ENCODE measurements at regions not wholly inside any gene's neighbourhood (a gene's known extent, or its start where the extent isn't known, plus 50 kb on each side); places are given as distances from the start of the nearest gene placed in this dataset.

DNA sequence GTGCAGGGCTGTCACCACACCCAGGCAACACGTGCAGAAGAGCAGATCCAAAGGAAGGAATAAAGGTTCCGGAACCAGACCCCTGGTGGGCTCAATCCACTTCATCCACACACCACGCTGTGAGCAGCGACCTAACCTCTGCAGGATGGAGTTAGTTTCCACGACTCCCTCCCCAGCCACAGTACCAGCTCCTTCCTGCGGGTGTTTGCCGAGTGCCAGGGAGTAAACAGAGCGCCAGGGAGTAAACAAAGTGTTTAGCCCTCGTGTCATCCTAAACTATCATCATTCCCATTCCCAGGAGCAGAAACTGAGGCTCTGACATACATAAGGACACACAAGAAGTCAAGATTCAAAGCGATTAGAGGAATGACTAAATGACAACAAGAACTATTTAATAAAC lies 261.3 kb downstream of the MN1 start:
- ATAC-seq (no peak), DNase-seq (no peak)

DNA sequence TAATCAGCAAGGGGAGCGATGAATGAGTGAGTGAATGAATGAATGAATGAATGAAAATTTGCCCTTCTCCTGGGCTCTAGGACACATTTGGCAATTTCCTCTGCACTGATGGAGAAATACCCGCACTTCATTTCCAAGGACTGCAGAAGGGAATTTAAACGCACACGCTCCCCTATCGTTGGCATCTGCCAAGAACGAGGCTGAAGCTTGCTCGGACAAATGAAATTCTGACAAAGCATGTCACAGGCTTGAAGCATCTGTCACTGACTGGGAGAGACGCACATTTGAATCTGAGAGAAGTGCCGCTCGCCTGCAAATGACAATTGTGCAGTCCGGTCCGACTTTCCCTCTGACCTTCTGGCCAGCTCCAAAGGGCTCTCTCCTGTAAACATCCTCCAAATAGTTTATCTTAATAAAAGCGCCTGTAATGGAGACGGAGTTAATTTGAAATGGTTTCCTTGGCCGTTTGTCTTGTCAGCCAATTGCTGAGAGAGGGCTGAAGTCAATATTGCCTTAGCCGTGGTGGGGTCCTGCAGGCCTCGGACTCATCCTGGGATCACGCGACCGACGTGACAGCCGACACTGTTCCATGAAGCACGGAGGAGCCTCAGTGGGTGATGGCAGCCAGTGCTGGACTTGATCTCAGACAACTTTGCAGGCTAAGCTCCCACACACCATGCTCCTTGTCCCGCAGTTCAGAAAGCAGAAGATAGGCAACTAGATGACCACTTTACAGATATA lies 260.7 kb downstream of the MN1 start:
- no peak for DNase-seq
- no peak for ATAC-seq

DNA sequence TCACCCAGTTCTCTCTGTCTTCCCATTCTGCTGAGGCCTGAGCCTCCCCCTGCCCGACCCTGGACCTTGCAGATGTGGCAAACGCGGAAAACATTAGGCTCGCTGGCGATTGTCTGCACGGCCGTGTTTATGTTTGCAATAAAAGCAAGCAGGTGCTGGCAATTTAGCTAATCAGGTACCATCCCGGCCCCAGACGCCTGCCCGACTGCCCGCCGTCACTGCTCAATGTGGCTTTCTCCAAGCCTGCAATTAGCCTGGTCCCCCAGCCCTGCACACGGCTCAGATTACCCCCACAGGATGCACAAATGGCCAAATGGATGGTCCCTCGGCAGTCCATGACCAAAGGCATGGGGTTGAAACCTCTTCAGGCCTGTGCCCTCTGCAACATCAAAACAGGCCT lies 259.7 kb downstream of the MN1 start:
- ATAC-seq = no peak
- DNase-seq = no peak

DNA sequence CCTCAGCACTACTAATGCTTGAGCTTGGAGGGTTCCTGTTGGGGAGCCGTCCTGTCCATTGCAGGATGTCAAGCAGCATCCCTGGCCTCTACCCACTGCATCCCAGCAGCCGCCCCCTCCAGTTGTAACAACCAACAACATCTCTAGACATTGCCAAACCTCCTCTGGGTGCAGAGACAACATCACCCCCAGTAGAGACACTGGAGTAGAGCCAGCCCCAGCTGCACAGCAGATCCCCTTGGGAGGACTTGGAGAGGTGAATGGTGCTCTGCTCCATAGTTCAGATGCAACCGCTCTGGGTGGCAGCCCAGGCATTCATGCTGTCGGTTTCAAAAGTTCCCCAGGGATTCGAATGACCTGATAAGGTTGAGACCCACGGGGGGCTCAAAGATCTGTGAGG lies 259.0 kb downstream of the MN1 start:
- ATAC-seq = no peak
- DNase-seq = no peak

DNA sequence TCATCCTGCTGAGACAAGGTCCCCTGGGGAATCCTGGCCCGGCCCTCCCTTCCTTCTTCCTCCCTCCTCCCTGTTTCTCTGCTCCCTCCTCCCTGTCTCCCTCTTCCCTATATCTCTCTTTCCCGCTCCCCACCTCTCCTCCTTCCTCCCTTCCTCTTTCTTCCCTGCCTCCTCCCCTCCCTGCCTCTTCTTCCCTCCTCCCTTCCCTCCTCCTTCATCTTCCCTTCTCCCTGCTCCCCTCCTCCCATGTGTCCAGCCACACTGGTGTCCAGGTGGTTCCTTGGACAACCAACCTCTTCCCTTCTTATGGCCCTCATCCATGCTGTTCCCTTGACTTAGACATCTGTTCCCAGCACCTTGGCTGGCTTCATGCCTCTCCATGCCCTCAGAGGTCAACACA lies 258.1 kb downstream of the MN1 start:
- no peak for ATAC-seq
- DNase-seq = no peak

DNA sequence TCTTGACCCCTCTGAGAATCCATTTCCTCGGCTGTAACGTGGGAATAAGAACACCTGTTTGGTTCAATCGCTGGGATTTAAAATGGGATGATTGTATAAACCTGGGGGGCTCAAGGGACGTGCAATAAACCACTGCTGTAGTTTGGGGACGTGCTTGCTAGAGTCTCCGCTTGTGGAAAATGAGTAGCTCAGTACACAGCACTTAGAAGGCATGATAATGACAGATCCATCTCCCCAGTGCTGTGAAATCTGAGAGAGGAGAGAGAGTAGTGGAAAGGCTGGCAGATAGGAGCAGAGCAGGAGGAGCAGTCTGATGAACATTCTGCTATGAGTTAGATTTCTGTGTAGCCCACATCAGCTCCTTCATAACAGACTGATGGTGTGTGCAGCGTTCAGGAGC lies 256.5 kb downstream of the MN1 start:
- ATAC-seq = no peak
- no peak for DNase-seq

DNA sequence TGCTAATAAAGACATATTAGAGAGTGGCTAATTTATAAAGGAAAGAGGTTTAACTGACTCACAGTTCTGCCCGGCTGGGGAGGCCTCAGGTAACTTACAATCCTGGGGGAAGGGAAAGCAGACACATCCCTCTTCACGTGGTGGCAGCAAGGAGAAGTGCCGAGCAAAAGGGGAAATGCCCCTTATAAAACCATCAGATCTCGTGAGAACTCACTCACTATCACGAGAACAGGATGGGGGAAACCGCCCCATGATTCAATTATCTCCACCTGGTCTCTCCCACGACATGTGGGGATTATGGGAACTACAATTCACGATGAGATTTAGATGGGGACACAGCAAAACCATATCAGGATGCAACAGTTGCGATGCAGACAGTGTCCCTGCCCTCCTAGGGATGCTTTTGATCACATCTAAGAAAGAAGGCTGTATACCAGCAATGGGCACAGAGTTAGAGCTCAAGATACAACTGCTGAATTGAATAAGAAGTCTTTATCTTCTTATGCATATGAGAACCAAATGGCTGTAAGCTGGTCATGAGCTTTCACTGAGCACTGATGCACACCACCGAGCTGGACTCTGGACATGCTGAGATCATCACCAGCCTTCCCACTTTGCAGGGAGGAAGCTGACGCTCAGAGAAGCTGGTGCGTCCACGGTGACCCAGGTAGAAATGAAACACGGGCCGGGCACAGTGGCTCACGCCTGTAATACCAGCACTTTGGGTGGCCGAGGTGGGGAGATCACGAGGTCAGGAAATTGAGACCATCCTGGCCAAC lies 255.2 kb downstream of the MN1 start:
- DNase-seq = no peak
- no peak for ATAC-seq

DNA sequence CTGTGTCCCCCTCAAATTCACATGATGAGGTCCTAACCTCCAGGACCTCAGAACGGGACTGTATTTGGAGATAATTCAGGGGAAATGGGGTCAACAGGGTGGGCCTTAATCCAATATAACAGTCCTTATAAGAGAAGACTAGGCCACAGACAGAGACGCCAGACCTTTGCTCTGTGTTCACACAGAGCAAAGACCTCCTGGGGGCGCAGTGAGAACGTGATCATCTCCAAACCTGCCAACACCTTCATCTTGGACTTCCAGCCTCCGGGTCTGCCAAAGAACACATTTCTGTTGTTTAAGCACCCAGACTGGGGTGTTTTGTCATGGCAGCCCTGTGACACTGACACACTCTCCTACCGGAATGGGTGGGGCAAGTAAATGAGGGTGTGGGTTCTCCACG lies 250.2 kb downstream of the MN1 start:
- DNase-seq (no peak), ATAC-seq (no peak)

DNA sequence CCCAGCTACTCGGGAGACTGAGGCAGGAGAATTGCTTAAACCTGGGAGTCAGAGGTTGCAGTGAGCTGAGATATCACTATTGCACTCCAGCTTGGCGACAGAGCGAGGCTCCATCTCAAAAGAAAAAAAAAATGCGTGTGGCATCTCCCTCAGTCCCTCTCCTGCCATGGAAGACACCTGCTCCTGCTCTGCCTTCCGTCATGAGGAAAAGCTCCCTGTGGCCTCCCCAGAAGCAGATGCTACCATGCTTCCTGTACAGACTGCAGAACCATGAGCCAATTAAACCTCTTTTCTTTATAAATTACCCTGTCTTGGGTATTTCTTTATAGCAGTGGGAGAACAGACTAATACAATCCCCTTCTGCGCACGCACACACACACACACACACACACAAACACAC lies 249.4 kb downstream of the MN1 start:
- ATAC-seq (no peak), DNase-seq (no peak)

DNA sequence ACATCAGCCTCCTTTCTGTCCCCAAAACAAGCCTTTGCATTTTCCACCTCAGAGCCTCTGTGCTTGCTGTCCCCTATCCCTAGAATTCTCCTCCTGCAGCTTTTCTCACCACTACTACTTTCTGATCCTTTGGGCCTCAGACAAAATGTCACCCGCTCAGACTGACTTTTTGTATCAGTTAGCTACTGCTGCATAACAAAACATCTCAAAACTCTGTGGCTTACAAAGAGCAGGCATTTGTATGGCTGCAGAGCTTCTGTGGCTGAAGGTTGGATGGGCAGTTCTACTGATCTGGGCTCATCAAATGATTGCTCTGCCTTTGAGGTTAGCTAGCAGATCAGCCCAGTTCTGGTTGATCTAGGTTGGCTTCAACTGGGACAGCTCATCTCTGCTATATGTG lies 248.7 kb downstream of the MN1 start:
- no peak for ATAC-seq

DNA sequence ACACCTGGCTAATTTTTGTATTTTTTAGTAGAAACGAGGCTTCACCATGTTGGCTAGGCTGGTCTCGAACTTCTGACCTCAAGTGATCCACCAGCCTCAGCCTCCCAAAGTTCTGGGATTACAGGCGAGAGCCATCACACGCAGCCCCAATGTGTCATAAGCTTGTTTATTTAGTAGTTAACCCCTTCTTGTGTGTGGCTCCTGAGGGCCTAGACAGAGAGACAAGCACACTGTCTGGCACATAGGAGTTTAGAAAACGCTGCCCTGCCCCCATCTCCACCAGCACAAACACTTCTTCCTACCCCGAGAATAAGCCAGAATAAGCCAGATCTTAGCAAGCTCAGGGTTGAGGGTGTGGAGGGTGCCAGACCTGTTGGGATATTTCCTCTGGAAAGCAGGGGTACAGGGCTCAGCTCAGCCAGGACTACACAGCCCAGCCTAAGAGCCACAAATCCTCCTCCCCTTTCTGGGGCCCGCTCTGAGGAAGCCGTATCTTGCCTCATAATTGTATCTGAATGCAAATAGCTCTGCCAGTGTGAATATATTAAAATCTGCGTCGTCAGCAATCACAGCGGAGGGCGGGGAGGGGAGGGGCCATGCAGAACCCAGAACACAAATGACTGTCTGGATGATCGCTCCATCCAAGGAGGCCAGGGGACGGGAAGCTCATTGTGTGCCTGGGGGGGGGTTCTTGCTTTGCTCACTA lies 247.3 kb downstream of the MN1 start:
- no peak for DNase-seq
- ATAC-seq = no peak

More for the DNA sequence above, 248.7 kb downstream of the MN1 start:
- no peak for DNase-seq

DNA sequence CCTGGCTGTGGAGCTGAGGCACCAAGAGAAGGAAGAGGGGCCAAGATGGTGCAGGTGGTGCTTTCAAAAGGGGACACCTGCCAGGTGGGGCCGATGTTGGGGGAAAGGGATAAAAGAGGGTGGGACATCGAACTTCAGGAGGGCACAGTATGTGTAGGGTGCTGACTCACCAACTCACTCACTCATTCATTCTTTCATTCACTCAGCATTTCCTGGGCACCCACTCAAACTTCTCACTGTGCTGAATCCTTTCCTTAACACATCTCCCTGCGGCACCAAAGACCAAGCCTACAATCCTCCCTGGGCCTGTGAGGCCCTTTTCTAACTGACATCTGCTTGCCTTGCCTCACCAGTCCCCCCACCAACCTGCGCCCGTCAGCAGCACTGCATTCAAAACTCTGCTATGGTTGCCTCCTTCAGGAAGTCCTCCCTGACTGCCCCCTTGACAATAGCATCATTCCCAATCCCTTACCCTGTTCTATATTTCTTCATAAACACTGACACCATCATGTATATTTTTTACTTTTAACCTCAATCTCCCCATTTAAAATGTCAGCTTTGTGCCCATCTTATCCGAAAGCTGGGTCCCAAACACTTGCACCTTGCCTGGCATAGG lies 246.6 kb downstream of the MN1 start:
- DNase-seq (no peak), ATAC-seq (no peak)

DNA sequence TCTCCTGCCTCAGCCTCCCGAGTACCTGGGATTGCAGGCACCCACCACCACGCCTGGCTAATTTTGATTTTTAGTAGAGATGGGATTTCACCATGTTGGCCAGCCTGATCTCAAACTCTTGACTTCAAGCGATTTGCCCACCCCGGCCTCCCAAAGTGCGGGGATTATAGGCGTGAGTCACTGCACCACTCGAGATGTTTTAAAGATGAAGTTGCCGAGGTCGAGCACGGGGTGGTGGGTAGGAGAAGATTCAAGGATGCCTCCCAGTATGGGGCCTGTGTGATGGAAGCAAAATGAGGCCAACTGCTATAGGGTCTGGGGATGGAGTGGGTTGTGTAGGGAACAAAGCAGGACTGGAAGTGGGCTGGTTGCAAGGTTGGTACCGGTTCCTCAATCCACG lies 245.2 kb downstream of the MN1 start:
- DNase-seq (no peak), ATAC-seq (no peak)

DNA sequence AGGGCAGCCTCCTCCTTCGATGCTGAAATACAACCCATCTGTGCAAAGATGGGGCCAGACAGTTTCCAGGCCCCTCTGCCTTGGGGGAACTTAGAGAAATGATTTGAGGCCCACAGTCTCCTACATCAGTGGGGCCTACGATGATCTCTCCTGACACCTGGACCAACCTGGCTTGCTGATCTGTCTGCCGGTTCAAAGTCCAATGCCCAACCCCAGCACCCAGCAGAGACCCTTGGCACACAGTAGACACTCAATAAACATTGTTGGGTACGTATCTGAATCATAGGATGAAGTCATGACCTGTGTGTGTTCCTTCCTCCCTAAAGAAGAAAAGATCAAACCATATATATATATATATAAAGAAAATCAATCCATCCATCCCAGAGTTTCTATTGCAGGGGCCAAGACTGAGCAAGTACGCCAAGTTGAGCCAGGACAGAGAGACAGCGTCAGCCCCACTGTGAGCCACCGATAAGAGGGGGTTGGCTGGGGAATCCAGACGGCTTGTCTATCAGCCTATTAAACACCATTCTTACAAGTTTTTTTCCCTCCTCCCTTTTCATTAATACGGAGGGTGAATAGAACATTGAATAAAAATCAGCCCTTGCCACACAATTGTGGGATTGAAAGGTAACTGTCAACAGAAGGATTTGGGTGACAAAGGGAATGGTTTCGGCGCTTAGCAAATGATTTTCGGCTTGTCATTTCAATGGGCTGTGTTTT lies 244.1 kb downstream of the MN1 start:
- no peak for DNase-seq
- ATAC-seq = no peak

DNA sequence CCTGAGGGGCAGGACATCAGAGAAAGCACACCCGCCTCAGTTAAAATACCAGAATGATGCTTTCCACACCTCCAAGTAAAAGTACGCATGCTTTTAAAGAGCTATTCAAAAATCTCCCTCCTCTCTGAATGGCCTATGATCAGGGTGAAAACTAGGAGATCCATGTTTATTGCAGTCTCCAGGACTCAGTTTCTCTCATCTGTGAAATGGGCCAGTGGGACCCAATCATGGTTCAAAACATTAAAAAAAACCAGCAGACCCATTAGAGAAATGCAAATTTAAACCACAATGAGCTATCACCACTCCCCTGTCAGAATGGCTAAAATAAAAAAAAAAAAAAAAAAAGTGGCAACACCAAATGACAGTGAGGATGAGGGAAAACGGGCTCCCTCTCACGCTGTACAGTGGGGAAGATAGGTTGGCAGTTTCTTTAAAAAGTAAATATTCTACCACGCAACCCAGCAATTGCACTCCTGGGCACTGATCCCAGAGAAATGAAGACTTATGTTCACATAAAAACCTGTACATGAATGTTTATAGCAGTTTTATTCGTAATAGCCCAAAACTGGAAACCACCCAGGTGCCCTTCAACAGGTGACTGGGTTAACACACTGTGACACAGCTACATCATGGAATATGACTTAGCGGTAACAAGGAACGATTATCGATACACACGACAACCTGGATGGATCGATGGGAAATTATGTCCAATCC lies 242.7 kb downstream of the MN1 start:
- ATAC-seq = no peak

DNA sequence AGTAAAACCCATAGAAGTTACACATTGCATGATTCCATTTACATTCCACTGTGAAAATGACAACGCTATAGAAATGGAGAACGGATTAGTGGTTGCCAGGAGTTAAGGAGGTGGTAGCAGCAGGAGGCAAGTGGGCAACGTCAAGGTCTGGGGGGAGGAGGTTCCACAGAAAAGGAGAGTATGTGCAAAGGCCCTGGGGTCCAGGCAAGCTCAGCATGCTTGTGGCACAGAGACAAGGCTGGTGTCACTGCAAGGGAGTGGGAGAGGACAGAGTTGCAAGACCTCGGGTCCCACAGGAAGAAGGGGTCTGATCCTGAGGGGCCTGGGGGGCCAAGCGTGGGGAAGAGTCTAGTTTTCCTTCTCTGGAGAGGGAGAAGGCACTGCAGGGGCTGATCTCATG lies 240.8 kb downstream of the MN1 start:
- no peak for ATAC-seq
- no peak for DNase-seq

More for the DNA sequence above, 242.7 kb downstream of the MN1 start:
- no peak for DNase-seq

DNA sequence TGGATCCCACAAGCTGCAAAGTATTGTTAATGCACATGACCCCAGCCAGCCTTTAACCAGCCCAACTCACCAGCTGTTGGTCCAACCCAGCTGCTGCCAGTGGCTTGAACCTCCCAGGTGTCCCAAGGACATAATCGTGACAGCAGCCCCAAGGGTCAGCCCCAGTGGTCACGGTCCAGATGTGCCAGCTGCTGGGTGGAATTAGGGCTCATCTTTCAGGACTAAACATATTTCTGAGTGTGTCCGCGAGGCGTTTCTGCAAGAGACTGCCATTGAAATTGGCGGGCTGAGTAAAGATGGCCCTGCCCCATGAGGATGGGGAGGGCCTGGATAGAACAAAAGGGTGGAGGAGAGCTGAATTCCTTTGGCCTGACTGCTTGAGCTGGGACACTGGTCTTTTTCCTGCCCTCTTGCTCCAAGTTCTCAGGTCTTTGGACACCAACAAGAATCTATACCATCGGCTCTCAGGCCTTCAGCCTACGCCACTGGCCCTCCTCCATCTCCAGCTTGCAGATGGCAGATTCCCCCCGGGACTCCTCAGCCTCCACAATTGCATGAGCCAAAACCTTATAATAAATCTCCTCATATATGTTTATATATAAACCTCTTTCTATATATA lies 240.2 kb downstream of the MN1 start:
- ATAC-seq = no peak

DNA sequence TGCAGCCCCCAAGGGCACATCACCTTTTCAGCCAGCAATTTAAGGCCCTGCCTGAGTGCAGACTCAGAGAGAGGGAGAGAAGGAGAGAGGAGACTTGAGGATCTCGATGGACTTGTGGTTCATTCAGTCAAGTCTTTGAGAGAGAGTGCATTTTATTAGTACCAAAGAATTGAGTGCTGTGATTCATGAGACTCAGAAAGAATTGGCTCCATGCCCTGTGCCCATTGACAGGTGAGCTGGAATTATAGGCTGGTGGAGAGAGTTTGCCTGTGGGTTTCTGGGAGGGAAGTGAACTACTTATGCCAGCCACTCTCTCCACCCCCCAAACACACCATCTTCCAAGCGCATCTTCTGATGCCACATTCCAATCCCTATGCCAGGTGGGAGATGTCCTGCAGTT lies 236.8 kb downstream of the MN1 start:
- DNase-seq (no peak), ATAC-seq (no peak)

More for the DNA sequence above, 240.2 kb downstream of the MN1 start:
- no peak for DNase-seq

DNA sequence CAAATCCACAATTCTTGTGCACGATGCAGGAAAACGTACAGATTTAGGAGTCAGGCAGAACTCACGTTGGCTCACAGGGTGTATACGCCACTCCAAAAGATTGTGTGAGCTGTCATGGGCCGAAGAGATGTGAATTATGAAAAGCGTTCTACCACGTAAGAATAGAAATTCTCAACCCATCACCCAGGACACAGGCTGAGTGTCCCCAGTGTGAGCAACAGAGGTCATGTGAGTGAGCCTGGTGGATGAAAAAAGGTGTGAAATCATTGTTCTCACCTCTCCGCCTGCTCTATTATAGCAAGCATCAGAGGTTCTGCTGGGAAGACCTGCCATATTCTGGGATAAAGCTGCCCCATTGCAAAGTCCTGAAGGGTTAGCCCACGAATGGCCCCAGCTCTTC lies 235.0 kb downstream of the MN1 start:
- DNase-seq = no peak
- ATAC-seq = no peak

DNA sequence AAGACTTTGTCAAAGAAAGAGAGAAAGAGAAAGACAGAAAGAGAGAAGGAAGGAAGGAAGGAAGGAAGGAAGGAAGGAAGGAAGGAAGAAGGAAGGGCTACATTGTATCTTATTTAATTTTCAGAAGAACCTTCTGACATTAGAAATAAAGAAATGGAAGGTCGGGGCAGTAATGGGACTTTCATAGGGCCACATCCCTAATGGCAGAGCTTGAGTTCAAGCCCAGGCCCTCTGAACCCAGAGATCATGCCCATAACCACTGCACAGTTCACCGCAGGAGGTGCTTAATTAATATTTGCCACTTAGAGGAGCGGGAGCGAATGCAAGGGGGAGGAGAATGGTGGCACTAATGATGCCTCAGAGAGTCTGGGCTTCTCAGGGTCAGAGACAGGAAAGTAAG lies 233.3 kb downstream of the MN1 start:
- ATAC-seq (no peak), DNase-seq (no peak)
